ENCODE measurements at regions not wholly inside any gene's neighbourhood (a gene's known extent, or its start where the extent isn't known, plus 50 kb on each side); places are given as distances from the start of the nearest gene placed in this dataset.

DNA sequence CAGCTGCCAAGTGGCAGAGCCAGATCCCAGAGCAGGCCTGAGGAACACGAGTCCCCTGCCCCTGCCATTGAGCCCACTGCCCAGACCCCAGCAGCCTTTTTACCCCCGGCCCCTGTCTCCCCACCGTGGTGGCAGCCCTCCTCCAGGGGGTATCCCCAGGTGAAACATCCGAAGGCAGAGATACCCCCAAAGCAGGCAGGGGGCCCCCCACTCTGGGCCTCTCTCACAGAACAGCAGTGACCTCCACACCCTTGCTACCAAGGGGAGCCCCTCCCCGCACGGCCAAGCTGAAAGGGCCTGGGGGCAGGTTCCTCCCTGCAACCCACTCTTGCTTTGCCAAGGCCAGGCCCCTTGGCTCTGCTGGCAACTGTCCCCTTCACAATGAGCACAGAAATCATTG, 142.2 kb downstream of the ENGASE start:
- ChIA-PET POLR2A (no interaction called here), CTCF (no interaction called here)
- Mint-ChIP-seq H3K4me1 (peaks cover 4 to 8% (median 6%) of the 10 kb centered on the region in 7 donors), H3K36me3 (peaks cover 0 to 4% (median 0%) of the 10 kb centered on the region in 5 donors), H3K27me3 (peaks cover 28 to 76% (median 29%) of the 10 kb centered on the region in 5 donors), H3K9me3 (peaks cover 0 to 2% (median 0%) of the 10 kb centered on the region in 11 donors), H3K27ac (no peak overlapping the region), H3K4me3 (no peak overlapping the region)
- ATAC-seq (no peak), DNase-seq (no peak)
- Histone ChIP-seq H3K27ac (ENCODE audit: low read depth, low read length) (no peak overlapping the region), H3K9me3 (ENCODE audit: control insufficient read depth in 2 of 3, low read length in 3 of 3) (no peaks in the 10 kb centered on the region), H3K36me3 (ENCODE audit: control insufficient read depth in 2 of 3, insufficient read depth in 3 of 3, low read length in 3 of 3) (no peaks in the 10 kb centered on the region), H3K4me3 (ENCODE audit: low read length) (no peak overlapping the region), H3K4me1 (ENCODE audit: control insufficient read depth in 2 of 2, insufficient read depth in 2 of 2, low read length in 2 of 2) (no peaks in the 10 kb centered on the region), H3K27me3 (ENCODE audit: control insufficient read depth in 2 of 2, insufficient read depth in 2 of 2, low read length in 2 of 2) (no peaks in the 10 kb centered on the region)
- intact Hi-C loops (cut with micrococcal nuclease): no loop called here

DNA sequence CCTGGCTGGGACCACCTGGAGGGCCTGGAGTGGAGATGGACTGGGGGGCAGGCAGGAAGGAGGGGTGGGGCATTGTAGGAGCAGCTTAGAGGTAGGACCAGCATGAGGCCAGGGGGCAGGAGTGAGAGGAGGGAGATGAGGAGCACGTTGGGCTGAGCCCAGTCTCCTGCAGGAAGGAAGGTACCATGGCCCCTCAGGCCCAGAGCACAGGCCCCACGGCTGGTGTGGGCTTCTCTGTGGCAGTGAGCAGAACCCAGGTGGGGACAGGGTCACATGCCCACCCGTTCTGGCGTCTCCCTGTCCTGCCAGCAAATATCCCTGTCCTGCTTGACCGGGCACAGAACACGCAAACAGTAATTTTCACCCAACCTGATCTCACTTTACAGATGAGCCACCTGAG, 141.8 kb downstream of the ENGASE start:
- Histone ChIP-seq H3K27ac (ENCODE audit: low read depth, low read length) (no peak overlapping the region), H3K4me3 (ENCODE audit: low read length) (no peak overlapping the region), H3K27me3 (ENCODE audit: control insufficient read depth in 2 of 2, insufficient read depth in 2 of 2, low read length in 2 of 2) (no peaks in the 10 kb centered on the region), H3K9me3 (ENCODE audit: control insufficient read depth in 2 of 3, low read length in 3 of 3) (no peaks in the 10 kb centered on the region), H3K36me3 (ENCODE audit: control insufficient read depth in 2 of 3, insufficient read depth in 3 of 3, low read length in 3 of 3) (no peaks in the 10 kb centered on the region), H3K4me1 (ENCODE audit: control insufficient read depth in 2 of 2, insufficient read depth in 2 of 2, low read length in 2 of 2) (no peaks in the 10 kb centered on the region)
- Mint-ChIP-seq H3K4me1 (peaks cover 4 to 8% (median 6%) of the 10 kb centered on the region in 7 donors), H3K9me3 (peaks cover 0 to 2% (median 0%) of the 10 kb centered on the region in 11 donors), H3K27me3 (peaks cover 28 to 79% (median 28%) of the 10 kb centered on the region in 5 donors), H3K4me3 (no peak overlapping the region), H3K36me3 (peaks cover 0 to 4% (median 0%) of the 10 kb centered on the region in 5 donors), H3K27ac (no peak overlapping the region)
- intact Hi-C loops (cut with micrococcal nuclease): no loop called here
- CTCF ChIA-PET: no interaction called here
- DNase-seq (no peak), ATAC-seq (no peak)
- POLR2A ChIA-PET: no interaction called here

DNA sequence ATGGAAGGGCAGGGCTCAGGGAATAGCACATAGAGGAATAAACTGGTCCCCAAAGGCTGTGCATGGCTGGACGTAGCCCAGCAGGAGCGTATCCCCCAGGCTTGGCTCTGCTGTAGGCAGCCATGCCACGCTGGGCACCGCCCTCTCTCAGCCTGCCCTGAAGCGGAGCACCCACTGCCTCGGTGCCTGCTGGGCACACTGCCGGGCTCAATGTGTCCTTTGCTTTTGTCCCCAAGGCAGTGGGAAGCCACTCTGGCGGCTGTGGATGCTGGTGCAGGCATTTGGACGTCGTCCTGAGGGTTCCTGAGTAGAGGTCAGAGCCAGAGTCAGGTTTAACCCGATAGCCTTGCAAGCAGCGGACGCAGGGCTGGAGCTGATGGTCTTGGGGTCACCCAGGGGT, 141.0 kb downstream of the ENGASE start:
- H3K27ac Mint-ChIP-seq: no peak overlapping the region
- Histone ChIP-seq H3K36me3 (ENCODE audit: control insufficient read depth in 2 of 3, insufficient read depth in 3 of 3, low read length in 3 of 3) (no peaks in the 10 kb centered on the region), H3K4me3 (ENCODE audit: low read length) (no peak overlapping the region), H3K9me3 (ENCODE audit: control insufficient read depth in 2 of 3, low read length in 3 of 3) (no peaks in the 10 kb centered on the region), H3K4me1 (ENCODE audit: control insufficient read depth in 2 of 2, insufficient read depth in 2 of 2, low read length in 2 of 2) (no peaks in the 10 kb centered on the region), H3K27me3 (ENCODE audit: control insufficient read depth in 2 of 2, insufficient read depth in 2 of 2, low read length in 2 of 2) (no peaks in the 10 kb centered on the region), H3K27ac (ENCODE audit: low read depth, low read length) (no peak overlapping the region)
- no peak for ATAC-seq
- H3K4me1 Mint-ChIP-seq: peaks cover 4 to 7% (median 5%) of the 10 kb centered on the region in 7 donors
- H3K27me3 Mint-ChIP-seq: peaks cover 26 to 79% (median 30%) of the 10 kb centered on the region in 5 donors
- intact Hi-C loops (cut with micrococcal nuclease): no loop called here
- no peak for DNase-seq
- peak overlapping the region in 1 of 10 donors; percentile 4 for H3K4me3 Mint-ChIP-seq
- POLR2A ChIA-PET: no interaction called here
- CTCF ChIA-PET: no interaction called here
- peaks cover 0 to 2% (median 0%) of the 10 kb centered on the region in 11 donors for H3K9me3 Mint-ChIP-seq
- peaks cover 0 to 4% (median 0%) of the 10 kb centered on the region in 5 donors for H3K36me3 Mint-ChIP-seq

DNA sequence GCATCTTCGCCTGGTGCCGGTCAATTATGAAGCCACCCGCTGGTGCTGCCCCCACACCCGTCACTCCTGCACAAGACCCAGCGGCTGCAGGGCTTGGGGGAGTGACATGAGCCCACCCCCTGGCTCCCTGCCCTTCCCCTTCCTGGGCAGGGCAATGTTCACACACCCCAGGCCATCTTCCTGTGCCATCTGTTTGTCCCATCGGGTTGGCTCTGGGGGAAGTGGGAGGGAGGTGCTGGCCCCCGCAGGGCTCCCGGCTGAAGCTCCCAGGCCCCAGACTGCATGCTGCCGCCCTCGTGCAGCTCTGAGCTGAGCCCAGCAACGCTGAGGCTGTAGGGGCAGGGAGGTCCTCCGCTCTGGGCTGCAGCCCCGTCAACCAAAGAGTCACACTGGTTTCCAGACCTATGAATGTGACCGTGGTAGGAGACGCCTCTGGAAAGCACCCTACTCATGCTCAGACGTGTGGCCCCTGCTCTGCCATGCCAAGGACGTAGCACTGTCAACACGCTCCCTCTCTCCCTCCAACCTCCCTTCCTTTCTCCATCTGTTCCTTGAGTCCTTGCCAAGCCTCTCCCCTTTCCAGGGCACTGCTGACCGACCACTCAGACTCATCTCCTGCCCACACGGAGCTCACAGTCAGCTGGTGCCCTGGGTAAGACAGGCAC, 140.4 kb downstream of the ENGASE start:
- no peak overlapping the region for H3K4me3 Mint-ChIP-seq
- H3K4me1 ChIP-seq (ENCODE audit: control insufficient read depth in 2 of 2, insufficient read depth in 2 of 2, low read length in 2 of 2): no peaks in the 10 kb centered on the region
- ATAC-seq (no peak), DNase-seq (no peak)
- H3K27ac Mint-ChIP-seq: peak overlapping the region in 1 of 9 donors; percentile 72
- ChIA-PET POLR2A (no interaction called here), CTCF (no interaction called here)
- no peaks in the 10 kb centered on the region for H3K36me3 ChIP-seq (ENCODE audit: control insufficient read depth in 2 of 3, insufficient read depth in 3 of 3, low read length in 3 of 3)
- H3K4me1 Mint-ChIP-seq: peaks cover 0 to 2% (median 0%) of the 10 kb centered on the region in 7 donors
- no peaks in the 10 kb centered on the region for H3K27me3 ChIP-seq (ENCODE audit: control insufficient read depth in 2 of 2, insufficient read depth in 2 of 2, low read length in 2 of 2)
- peaks cover 22 to 79% (median 30%) of the 10 kb centered on the region in 5 donors for H3K27me3 Mint-ChIP-seq
- H3K9me3 Mint-ChIP-seq: peaks cover 0 to 2% (median 0%) of the 10 kb centered on the region in 11 donors
- no peak overlapping the region for H3K4me3 ChIP-seq (ENCODE audit: low read length)
- no peak overlapping the region for H3K27ac ChIP-seq (ENCODE audit: low read depth, low read length)
- H3K9me3 ChIP-seq (ENCODE audit: control insufficient read depth in 2 of 3, low read length in 3 of 3): no peaks in the 10 kb centered on the region
- H3K36me3 Mint-ChIP-seq: no peaks in the 10 kb centered on the region
- intact Hi-C loops (cut with micrococcal nuclease): no loop called here

DNA sequence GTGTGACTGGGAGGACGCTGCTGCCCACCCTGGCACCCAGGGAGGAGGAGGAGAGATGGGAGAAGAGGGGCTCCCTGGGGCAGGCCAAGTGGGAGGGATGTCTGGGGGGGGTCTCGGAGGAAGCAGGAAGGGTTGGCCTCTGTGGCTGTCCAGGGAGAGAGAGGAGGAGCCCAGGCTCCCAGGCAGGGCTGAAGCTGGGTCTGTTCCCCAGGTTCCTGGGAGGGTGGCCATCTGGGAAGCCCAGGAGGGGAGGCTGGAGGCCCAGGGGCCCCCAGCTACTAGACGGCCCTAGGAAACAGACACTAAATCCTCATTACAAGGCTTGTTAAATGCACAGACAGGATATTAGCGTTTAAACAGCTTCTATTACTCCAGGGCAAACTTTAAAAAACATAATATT, 139.8 kb downstream of the ENGASE start:
- no peaks in the 10 kb centered on the region for H3K4me1 ChIP-seq (ENCODE audit: control insufficient read depth in 2 of 2, insufficient read depth in 2 of 2, low read length in 2 of 2)
- no peaks in the 10 kb centered on the region for H3K9me3 ChIP-seq (ENCODE audit: control insufficient read depth in 2 of 3, low read length in 3 of 3)
- H3K9me3 Mint-ChIP-seq: peaks cover 0 to 2% (median 0%) of the 10 kb centered on the region in 11 donors
- H3K4me1 Mint-ChIP-seq: peaks cover 0 to 2% (median 0%) of the 10 kb centered on the region in 7 donors
- H3K36me3 Mint-ChIP-seq: no peaks in the 10 kb centered on the region
- H3K27me3 Mint-ChIP-seq: peaks cover 19 to 80% (median 29%) of the 10 kb centered on the region in 5 donors
- intact Hi-C loops (cut with micrococcal nuclease): no loop called here
- no peak for DNase-seq
- no peak for ATAC-seq
- no peak overlapping the region for H3K27ac ChIP-seq (ENCODE audit: low read depth, low read length)
- peak overlapping the region in 1 of 9 donors; percentile 19 for H3K27ac Mint-ChIP-seq
- no peaks in the 10 kb centered on the region for H3K36me3 ChIP-seq (ENCODE audit: control insufficient read depth in 2 of 3, insufficient read depth in 3 of 3, low read length in 3 of 3)
- ChIA-PET CTCF (no interaction called here), POLR2A (no interaction called here)
- H3K4me3 ChIP-seq (ENCODE audit: low read length): no peak overlapping the region
- H3K4me3 Mint-ChIP-seq: no peak overlapping the region
- H3K27me3 ChIP-seq (ENCODE audit: control insufficient read depth in 2 of 2, insufficient read depth in 2 of 2, low read length in 2 of 2): no peaks in the 10 kb centered on the region

DNA sequence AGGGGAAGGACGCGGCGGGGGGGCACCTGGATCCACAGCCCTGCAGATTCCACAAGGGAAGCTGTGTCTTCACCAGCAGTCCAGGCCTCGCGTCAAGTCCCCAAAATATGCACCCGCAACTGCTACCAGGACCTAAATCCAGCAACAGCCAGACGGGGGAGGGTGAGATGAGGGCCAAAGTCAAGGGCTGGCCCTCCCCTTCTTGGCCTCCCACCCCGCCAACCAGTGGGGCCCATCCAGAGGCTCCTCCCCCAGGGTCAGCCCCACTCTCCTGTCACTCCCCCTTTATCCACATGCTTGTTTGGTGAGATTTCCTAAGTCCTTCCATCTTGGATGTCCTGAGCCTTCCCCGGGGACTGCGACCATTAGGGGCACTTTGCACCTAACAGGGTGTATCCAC, 138.7 kb downstream of the ENGASE start:
- Histone ChIP-seq H3K4me1 (ENCODE audit: control insufficient read depth in 2 of 2, insufficient read depth in 2 of 2, low read length in 2 of 2) (no peaks in the 10 kb centered on the region), H3K9me3 (ENCODE audit: control insufficient read depth in 2 of 3, low read length in 3 of 3) (no peaks in the 10 kb centered on the region), H3K27me3 (ENCODE audit: control insufficient read depth in 2 of 2, insufficient read depth in 2 of 2, low read length in 2 of 2) (no peaks in the 10 kb centered on the region), H3K36me3 (ENCODE audit: control insufficient read depth in 2 of 3, insufficient read depth in 3 of 3, low read length in 3 of 3) (no peaks in the 10 kb centered on the region), H3K27ac (ENCODE audit: low read depth, low read length) (no peak overlapping the region), H3K4me3 (ENCODE audit: low read length) (no peak overlapping the region)
- ChIA-PET POLR2A (no interaction called here), CTCF (interaction anchor here (0.7 kb wide), 1 partner anchor 8 kb away, joined by 4 read pairs; no protein-coding TSS in a partner anchor)
- H3K27ac Mint-ChIP-seq: no peak overlapping the region
- H3K4me1 Mint-ChIP-seq: peaks cover 0 to 2% (median 0%) of the 10 kb centered on the region in 7 donors
- intact Hi-C loops (cut with micrococcal nuclease): no loop called here
- peaks cover 0 to 2% (median 0%) of the 10 kb centered on the region in 11 donors for H3K9me3 Mint-ChIP-seq
- peaks cover 15 to 78% (median 29%) of the 10 kb centered on the region in 5 donors for H3K27me3 Mint-ChIP-seq
- DNase-seq: no peak
- no peaks in the 10 kb centered on the region for H3K36me3 Mint-ChIP-seq
- ATAC-seq: no peak
- no peak overlapping the region for H3K4me3 Mint-ChIP-seq

All from naive thymus-derived CD4-positive, alpha-beta T cell (primary cell).